Iris pigment epithelial cell (primary cell): ENCODE measurements at regions not wholly inside any gene's neighbourhood (a gene's known extent, or its start where the extent isn't known, plus 50 kb on each side); places are given as distances from the start of the nearest gene placed in this dataset.
"Not testable (repeated sequence)": the region's sequence is repeated elsewhere in the genome, so short reads cannot be mapped to it uniquely, and the experiment has no call there.

Experiments used
- DNase-seq: peaks from one replicate; pipeline ENCODE4 v3.0.0-alpha.2; 2011; ENCODE audit warnings: low read depth

- DNase-seq: no peak
These were observed 336.3 kb downstream of the RASEF start for GRCh38 chr9:82726424-82727276.

GRCh38 chr9:82729141-82729540, 333.8 kb downstream of the RASEF start:
- DNase-seq: no peak

DNA sequence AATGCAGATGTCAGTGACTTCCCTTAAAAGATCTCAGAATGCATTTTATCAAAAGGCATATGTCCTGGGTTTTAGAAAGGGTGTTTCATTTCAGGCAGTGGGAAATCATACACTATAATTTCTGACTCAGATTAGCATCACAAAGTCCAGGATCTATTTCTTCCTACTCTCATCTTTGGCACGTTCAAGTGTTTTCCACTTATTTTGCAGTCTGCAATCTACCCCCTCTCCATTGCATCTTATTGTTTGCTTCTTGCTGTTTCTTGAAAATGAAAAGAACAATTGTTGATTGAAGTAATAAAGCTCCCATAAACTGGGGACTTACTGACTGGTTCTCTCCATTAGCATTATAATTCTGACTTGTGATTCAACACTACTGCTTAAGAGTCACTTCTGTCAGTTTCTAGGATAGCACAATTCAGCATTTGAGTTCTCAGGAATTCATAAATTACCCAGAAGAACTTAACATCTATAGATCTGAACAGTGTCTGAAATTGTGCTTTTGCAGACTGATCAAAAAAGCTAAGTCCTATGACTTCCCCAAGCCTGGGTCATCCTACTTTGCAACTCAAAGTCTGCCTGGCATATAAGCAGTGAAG, 332.9 kb downstream of the RASEF start:
- no peak for DNase-seq

DNA sequence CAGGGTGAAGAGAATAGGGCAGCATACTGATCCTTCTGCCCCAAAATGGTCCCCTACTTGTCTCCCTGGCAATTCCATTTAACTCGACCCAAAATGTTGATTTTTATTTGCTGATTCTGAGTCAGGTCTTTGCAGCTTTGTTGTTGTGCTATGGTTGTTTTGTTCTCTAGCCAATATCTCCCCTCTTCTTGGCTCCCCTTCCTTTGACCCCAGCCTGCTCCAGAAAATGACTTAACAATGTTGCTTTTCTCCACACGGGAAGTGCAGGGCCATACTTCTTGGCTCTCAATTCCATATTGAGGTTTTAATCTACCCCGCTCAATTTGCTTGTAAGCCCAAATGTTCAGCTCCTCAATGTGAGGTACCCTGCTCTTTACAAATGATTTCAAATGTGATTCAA, 330.0 kb downstream of the RASEF start:
- no peak for DNase-seq

GRCh38 chr9:82736126-82736525, 326.8 kb downstream of the RASEF start:
- no peak for DNase-seq

GRCh38 chr9:82736701-82737100, 326.2 kb downstream of the RASEF start:
- no peak for DNase-seq

- DNase-seq: no peak
These were observed 317.0 kb downstream of the RASEF start for GRCh38 chr9:82745919-82746318.

DNA sequence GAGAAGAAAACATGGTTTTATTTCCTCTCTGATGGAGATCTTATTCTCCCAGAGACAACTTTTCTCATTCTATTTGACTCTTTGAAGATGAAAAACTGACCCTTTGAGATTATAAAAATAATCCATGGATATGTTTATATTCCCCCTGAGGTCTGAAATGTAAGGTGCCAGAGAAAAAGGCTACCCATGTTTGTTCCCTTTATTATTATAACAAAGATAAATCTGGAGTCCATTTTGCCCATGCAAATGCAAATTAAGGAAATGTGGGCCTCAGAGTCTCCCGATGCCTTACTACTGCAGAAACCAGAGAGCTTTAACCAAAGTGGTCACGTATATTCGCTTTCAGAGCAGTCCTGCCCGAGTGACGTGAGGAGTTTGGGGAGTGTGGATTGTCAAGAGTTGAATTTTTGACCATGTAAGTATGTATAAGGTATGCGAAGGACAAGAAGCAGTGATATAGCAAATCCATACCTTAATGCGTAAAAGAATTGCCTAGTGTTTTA, 312.5 kb downstream of the RASEF start:
- no peak for DNase-seq

GRCh38 chr9:82757924-82758323, 305.0 kb downstream of the RASEF start:
- no peak for DNase-seq

GRCh38 chr9:82761027-82761426, 301.9 kb downstream of the RASEF start:
- DNase-seq: no peak

- DNase-seq: no peak
These were observed 301.0 kb downstream of the RASEF start for GRCh38 chr9:82761956-82762355.

- DNase-seq: no peak
These were observed 299.3 kb downstream of the RASEF start for GRCh38 chr9:82763656-82764055.

GRCh38 chr9:82764061-82764668, 298.8 kb downstream of the RASEF start:
- no peak for DNase-seq

GRCh38 chr9:82774707-82775231, 288.2 kb downstream of the RASEF start:
- DNase-seq: not testable (repeated sequence)

DNA sequence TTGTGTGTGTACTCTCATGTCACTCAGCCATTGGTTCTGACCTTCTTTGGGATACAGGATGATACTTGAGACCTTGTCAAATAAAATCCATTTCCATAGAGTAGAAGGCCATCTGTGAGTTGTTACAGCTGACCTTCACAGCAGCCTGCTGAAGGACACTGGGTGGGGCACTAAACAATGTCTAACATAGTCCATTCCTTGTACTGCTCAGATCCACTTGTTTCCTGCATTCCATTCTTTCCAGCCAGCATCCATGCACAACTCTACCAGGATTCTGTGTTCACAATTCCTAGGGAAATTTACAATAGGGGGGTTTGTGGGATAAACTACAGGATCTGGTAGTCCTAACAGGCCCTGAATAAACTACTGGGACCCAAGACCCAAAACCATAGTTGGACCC, 286.4 kb downstream of the RASEF start:
- DNase-seq: no peak

DNA sequence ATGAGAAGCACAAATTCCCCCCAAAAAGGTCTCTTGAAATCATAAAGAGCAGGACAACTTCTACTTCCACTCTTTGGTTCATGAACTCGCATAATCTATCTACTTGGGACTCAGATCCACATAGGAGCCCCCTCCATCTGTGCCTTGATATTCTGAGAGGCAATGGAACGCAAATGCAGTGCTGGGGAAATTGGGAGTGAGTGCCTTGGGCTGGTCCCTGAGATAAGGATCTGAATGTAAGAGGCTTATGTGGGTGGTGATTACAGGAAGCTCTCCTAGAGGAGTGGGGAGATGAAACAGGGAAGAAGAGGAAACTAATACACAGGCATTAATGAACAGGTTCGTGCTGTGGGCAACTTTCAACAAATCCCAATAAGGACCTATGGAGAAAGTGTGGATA, 285.6 kb downstream of the RASEF start:
- no peak for DNase-seq

- not testable (repeated sequence) for DNase-seq
These were observed 284.0 kb downstream of the RASEF start for GRCh38 chr9:82778923-82779322.

- DNase-seq: no peak
These were observed 282.9 kb downstream of the RASEF start for GRCh38 chr9:82780017-82780416.

- DNase-seq: no peak
These were observed 281.0 kb downstream of the RASEF start for GRCh38 chr9:82781921-82782392.

- no peak for DNase-seq
These were observed 279.9 kb downstream of the RASEF start for GRCh38 chr9:82783045-82783444.

DNA sequence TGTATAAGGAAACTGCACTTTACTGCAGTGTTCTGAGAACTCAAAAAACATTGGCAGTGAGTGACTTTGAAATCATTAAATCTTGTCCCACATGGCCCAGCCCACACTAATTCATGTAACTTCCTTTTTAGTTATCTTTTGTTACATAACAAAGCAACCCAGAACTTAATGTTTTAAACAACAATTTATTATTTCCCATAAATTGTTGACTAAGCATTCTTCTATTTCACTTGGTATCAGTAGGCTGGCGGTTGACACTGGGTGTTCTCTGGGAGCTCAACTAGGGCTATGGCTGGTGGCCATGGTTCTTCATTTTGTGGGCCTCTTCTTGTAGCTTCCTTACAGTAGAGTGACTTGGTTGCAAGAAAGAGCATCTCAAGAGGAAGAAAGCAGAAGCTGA, 278.4 kb downstream of the RASEF start:
- no peak for DNase-seq

GRCh38 chr9:82789155-82789824, 273.7 kb downstream of the RASEF start:
- no peak for DNase-seq
